GM23338 (cell line): ENCODE measurements at regions not wholly inside any gene's neighbourhood (a gene's known extent, or its start where the extent isn't known, plus 50 kb on each side); places are given as distances from the start of the nearest gene placed in this dataset.

Experiments used
- CREB1 ChIP-seq: fragments of 250-450 bp; sonication (Bioruptor Pico); IDR thresholded peaks from 2 replicates; pipeline ENCODE4 v1.5.0; 2020; ENCODE audit warnings: low read depth, mild to moderate bottlenecking, moderate library complexity
- EZH2 ChIP-seq: fragments of 200-600 bp; sonication (generic); IDR thresholded peaks from one replicate; pipeline ENCODE4 v1.8.0; 2017; ENCODE audit warnings: antibody characterized with exemption, mild to moderate bottlenecking, low read depth; ENCODE audit not compliant: unreplicated experiment
- EZH2phosphoT487 ChIP-seq: fragments of 200-600 bp; sonication (generic); IDR thresholded peaks from one replicate; pipeline ENCODE4 v1.8.1; 2018; ENCODE audit warnings: antibody characterized with exemption; ENCODE audit not compliant: unreplicated experiment
- NANOG ChIP-seq: IDR thresholded peaks from 2 replicates; pipeline ENCODE4 v1.6.1; 2016; ENCODE audit warnings: antibody characterized with exemption, borderline replicate concordance
- ZNF114 ChIP-seq: fragments of 250-450 bp; sonication (Bioruptor Pico); IDR thresholded peaks from 2 replicates; pipeline ENCODE4 v1.5.0; 2020; ENCODE audit warnings: mild to moderate bottlenecking, moderate library complexity
- ZNF331 ChIP-seq: fragments of 250-450 bp; sonication (Bioruptor Pico); IDR thresholded peaks from 2 replicates; pipeline ENCODE4 v1.5.0; 2020; ENCODE audit warnings: low read depth, mild to moderate bottlenecking, moderate library complexity
- ZNF462 ChIP-seq: fragments of 250-450 bp; sonication (Bioruptor Pico); IDR thresholded peaks from 2 replicates; pipeline ENCODE4 v1.5.0; 2020; ENCODE audit warnings: mild to moderate bottlenecking, moderate library complexity
- TF ChIP-seq, protein P1 (sequence below), 2 experiments: fragments of 200-600 bp in 1 of 2; sonication (generic) in 1 of 2; conservative IDR thresholded peaks; 2 replicates each; pipeline versions ENCODE4 v1.5.1 to v1.6.1; 2016 to 2017; ENCODE audit warnings: antibody characterized with exemption in 2 of 2, low read depth in 2 of 2, mild to moderate bottlenecking in 2 of 2, moderate library complexity in 1 of 2
- TF ChIP-seq, protein P2 (sequence below): IDR thresholded peaks from 2 replicates; pipeline ENCODE4 v1.6.1; 2016; ENCODE audit warnings: antibody characterized with exemption

GRCh38 chr10:52567247-52567580 is 205.4 kb downstream of the MBL2 start (continued):
- no peak for TF ChIP-seq ZNF462 (CRISPR knock-in tag)
- TF ChIP-seq CREB1 (CRISPR knock-in tag), result no peak
- TF ChIP-seq EZH2, result no peak
- TF ChIP-seq EZH2phosphoT487, result no peak
- TF ChIP-seq, protein P1, sequence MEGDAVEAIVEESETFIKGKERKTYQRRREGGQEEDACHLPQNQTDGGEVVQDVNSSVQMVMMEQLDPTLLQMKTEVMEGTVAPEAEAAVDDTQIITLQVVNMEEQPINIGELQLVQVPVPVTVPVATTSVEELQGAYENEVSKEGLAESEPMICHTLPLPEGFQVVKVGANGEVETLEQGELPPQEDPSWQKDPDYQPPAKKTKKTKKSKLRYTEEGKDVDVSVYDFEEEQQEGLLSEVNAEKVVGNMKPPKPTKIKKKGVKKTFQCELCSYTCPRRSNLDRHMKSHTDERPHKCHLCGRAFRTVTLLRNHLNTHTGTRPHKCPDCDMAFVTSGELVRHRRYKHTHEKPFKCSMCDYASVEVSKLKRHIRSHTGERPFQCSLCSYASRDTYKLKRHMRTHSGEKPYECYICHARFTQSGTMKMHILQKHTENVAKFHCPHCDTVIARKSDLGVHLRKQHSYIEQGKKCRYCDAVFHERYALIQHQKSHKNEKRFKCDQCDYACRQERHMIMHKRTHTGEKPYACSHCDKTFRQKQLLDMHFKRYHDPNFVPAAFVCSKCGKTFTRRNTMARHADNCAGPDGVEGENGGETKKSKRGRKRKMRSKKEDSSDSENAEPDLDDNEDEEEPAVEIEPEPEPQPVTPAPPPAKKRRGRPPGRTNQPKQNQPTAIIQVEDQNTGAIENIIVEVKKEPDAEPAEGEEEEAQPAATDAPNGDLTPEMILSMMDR (conservative IDR thresholded peaks at IDR 0.05; ENCODE audit: low read depth in 2 of 2), result no peak
- no peak for TF ChIP-seq NANOG
- no peak for TF ChIP-seq ZNF331
- no peak for TF ChIP-seq ZNF114
- TF ChIP-seq, protein P2, sequence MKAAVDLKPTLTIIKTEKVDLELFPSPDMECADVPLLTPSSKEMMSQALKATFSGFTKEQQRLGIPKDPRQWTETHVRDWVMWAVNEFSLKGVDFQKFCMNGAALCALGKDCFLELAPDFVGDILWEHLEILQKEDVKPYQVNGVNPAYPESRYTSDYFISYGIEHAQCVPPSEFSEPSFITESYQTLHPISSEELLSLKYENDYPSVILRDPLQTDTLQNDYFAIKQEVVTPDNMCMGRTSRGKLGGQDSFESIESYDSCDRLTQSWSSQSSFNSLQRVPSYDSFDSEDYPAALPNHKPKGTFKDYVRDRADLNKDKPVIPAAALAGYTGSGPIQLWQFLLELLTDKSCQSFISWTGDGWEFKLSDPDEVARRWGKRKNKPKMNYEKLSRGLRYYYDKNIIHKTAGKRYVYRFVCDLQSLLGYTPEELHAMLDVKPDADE, result no peak
